ENCODE measurements at regions not wholly inside any gene's neighbourhood (a gene's known extent, or its start where the extent isn't known, plus 50 kb on each side); places are given as distances from the start of the nearest gene placed in this dataset.

- H3K4me3 ChIP-seq = no peak overlapping the region
- H3K36me3 ChIP-seq = no peaks in the 10 kb centered on the region
- intact Hi-C loops (cut with DNase I) = no loop called here
- no peaks in the 10 kb centered on the region for H3K27me3 ChIP-seq
- H3K9me3 ChIP-seq = no peaks in the 10 kb centered on the region
- no peak for DNase-seq
- TF ChIP-seq, protein P1, sequence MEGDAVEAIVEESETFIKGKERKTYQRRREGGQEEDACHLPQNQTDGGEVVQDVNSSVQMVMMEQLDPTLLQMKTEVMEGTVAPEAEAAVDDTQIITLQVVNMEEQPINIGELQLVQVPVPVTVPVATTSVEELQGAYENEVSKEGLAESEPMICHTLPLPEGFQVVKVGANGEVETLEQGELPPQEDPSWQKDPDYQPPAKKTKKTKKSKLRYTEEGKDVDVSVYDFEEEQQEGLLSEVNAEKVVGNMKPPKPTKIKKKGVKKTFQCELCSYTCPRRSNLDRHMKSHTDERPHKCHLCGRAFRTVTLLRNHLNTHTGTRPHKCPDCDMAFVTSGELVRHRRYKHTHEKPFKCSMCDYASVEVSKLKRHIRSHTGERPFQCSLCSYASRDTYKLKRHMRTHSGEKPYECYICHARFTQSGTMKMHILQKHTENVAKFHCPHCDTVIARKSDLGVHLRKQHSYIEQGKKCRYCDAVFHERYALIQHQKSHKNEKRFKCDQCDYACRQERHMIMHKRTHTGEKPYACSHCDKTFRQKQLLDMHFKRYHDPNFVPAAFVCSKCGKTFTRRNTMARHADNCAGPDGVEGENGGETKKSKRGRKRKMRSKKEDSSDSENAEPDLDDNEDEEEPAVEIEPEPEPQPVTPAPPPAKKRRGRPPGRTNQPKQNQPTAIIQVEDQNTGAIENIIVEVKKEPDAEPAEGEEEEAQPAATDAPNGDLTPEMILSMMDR (IDR thresholded peaks at IDR 0.05) = no peak
- TF ChIP-seq POLR2A (IDR thresholded peaks at IDR 0.05) = no peak
- no peak overlapping the region for H3K27ac ChIP-seq
- WGBS, 2 donors = 41 to 44% methylated on average over 3 of the region's 3 CpGs
- H3K4me1 ChIP-seq = no peaks in the 10 kb centered on the region
Observed at GRCh38 chr6:147621263-147621662, 112.8 kb downstream of the SAMD5 start.

- H3K4me3 ChIP-seq = no peak overlapping the region
- WGBS, 2 donors = 64 to 70% methylated on average over 2 of the region's 2 CpGs
- no peaks in the 10 kb centered on the region for H3K4me1 ChIP-seq
- TF ChIP-seq, protein P1 (IDR thresholded peaks at IDR 0.05) = no peak
- TF ChIP-seq POLR2A (IDR thresholded peaks at IDR 0.05) = no peak
- no peak overlapping the region for H3K27ac ChIP-seq
- no peaks in the 10 kb centered on the region for H3K27me3 ChIP-seq
- no peak for DNase-seq
- no peaks in the 10 kb centered on the region for H3K9me3 ChIP-seq
- H3K36me3 ChIP-seq = no peaks in the 10 kb centered on the region
- intact Hi-C loops (cut with DNase I) = no loop called here
Observed at GRCh38 chr6:147621961-147622360, 113.5 kb downstream of the SAMD5 start.

GRCh38 chr6:147624946-147625515 lies 116.5 kb downstream of the SAMD5 start:
- H3K4me3 ChIP-seq = no peak overlapping the region
- H3K27ac ChIP-seq = no peak overlapping the region
- no peak for DNase-seq
- TF ChIP-seq, protein P1 (IDR thresholded peaks at IDR 0.05) = no peak
- no peak for TF ChIP-seq POLR2A (IDR thresholded peaks at IDR 0.05)
- intact Hi-C loops (cut with DNase I) = no loop called here
- H3K36me3 ChIP-seq = no peaks in the 10 kb centered on the region
- no peaks in the 10 kb centered on the region for H3K27me3 ChIP-seq
- 85 to 88% methylated on average over 6 to 7 of the region's 7 CpGs for WGBS, 2 donors
- H3K9me3 ChIP-seq = no peaks in the 10 kb centered on the region
- no peaks in the 10 kb centered on the region for H3K4me1 ChIP-seq

DNA sequence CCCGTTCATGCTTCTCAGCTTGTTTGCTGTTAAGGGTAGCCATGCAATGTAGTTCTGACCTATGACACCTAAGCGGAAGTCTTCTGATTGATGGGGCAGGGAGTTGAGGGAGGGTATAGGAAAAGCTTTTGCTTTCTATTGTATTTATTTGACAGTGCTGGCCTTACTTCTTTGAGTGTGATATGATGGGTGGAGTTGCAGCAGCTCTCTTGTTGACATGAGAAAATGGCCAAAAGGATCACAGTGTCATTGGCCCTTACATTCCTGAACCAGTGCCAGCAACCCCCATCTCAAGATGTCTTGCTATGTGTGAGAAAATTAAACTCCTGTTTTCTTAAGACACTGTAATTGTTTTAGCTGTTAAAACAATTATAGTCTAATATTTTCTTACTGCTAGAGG lies 117.5 kb downstream of the SAMD5 start:
- 79 to 100% methylated on average over 1 to 2 of the region's 2 CpGs for WGBS, 2 donors
- Histone ChIP-seq H3K9me3 (no peaks in the 10 kb centered on the region), H3K4me3 (no peak overlapping the region), H3K4me1 (no peaks in the 10 kb centered on the region), H3K27me3 (no peaks in the 10 kb centered on the region), H3K36me3 (no peaks in the 10 kb centered on the region), H3K27ac (no peak overlapping the region)
- intact Hi-C loops (cut with DNase I) = no loop called here
- TF ChIP-seq, protein P1 (IDR thresholded peaks at IDR 0.05) = no peak
- no peak for TF ChIP-seq POLR2A (IDR thresholded peaks at IDR 0.05)
- DNase-seq = no peak

GRCh38 chr6:147627411-147627810 lies 118.9 kb downstream of the SAMD5 start:
- no peak for TF ChIP-seq POLR2A (IDR thresholded peaks at IDR 0.05)
- TF ChIP-seq, protein P1 (IDR thresholded peaks at IDR 0.05) = no peak
- no peaks in the 10 kb centered on the region for H3K4me1 ChIP-seq
- intact Hi-C loops (cut with DNase I) = no loop called here
- H3K4me3 ChIP-seq = no peak overlapping the region
- no peaks in the 10 kb centered on the region for H3K9me3 ChIP-seq
- no peaks in the 10 kb centered on the region for H3K27me3 ChIP-seq
- DNase-seq = no peak
- no peak overlapping the region for H3K27ac ChIP-seq
- 56 to 73% methylated on average over 4 of the region's 4 CpGs for WGBS, 2 donors
- H3K36me3 ChIP-seq = no peaks in the 10 kb centered on the region

Data from esophagus squamous epithelium (tissue), 5 donors.